ENCODE measurements at regions not wholly inside any gene's neighbourhood (a gene's known extent, or its start where the extent isn't known, plus 50 kb on each side); places are given as distances from the start of the nearest gene placed in this dataset.

DNA sequence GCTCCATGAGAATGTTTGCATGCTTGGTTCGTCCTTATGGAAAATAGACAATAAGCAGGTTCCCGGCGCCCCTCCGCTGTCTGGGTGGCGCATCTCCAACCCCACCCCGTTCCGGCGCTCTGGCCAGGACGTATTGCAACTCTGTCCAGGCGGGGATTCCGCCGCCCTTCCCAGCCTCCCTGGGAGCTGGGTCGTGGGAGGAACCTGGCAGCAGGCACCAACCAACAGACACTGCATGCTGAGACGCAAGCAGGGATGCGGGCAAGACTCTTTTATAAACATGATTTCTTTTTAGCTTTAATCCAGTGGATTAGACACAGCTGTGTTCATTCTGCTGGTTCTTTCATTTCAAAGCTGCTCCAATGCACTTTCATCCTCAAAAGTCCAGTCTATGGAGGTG, 240.2 kb downstream of the SH3BP4 start:
- H3K9me3 Mint-ChIP-seq = peaks cover 0 to 3% (median 0%) of the 10 kb centered on the region in 9 donors
- no peak overlapping the region for H3K27ac Mint-ChIP-seq
- POLR2A ChIA-PET = no interaction called here
- ATAC-seq (no peak), DNase-seq (no peak)
- H3K27me3 Mint-ChIP-seq = peaks cover 5 to 28% (median 17%) of the 10 kb centered on the region in 5 donors
- H3K4me1 Mint-ChIP-seq = no peaks in the 10 kb centered on the region
- no peaks in the 10 kb centered on the region for H3K36me3 Mint-ChIP-seq
- H3K4me3 Mint-ChIP-seq = no peak overlapping the region

DNA sequence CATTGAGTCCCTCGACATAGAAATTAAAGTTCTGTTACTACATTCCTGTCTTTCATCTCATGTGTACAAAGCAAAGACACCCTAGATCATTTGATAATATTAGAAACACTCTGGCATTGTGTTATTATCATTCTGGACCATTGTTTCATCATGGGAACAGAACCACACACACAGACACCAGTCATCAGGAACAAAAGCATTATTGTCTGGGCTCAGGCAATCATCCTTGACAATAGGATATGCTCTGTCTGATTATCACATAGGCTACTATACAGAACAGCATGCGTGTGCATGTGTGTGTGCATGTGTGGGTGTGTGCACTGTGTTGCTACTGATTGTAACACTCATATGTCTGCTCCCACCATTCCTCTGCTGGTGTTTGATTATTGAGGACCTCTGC, 242.5 kb downstream of the SH3BP4 start:
- no peaks in the 10 kb centered on the region for H3K36me3 Mint-ChIP-seq
- no peaks in the 10 kb centered on the region for H3K4me1 Mint-ChIP-seq
- no peak for ATAC-seq
- H3K9me3 Mint-ChIP-seq = peaks cover 0 to 3% (median 0%) of the 10 kb centered on the region in 9 donors
- DNase-seq = no peak
- POLR2A ChIA-PET = no interaction called here
- peaks cover 13 to 37% (median 20%) of the 10 kb centered on the region in 5 donors for H3K27me3 Mint-ChIP-seq
- no peak overlapping the region for H3K4me3 Mint-ChIP-seq
- no peak overlapping the region for H3K27ac Mint-ChIP-seq

DNA sequence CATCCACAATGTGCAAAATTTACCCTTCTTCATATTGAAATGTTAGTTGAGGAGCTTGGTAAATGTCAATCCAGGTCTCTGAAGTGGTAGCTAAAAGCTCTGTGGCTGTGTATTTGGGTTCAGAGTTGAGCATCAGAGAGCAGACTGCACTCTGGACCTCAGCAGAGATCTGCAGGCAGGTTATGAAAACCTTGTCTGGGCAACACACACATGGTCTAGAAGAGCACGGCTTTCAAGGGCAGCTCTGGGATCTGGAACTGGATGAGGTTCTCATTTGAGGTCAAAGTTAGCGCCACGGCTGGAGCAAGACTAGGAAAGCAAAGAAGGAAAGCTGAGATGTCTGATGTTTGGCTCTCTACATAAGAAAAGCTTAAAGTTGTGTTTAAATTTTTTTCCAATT, 243.0 kb downstream of the SH3BP4 start:
- POLR2A ChIA-PET = no interaction called here
- ATAC-seq = no peak
- H3K9me3 Mint-ChIP-seq = peaks cover 0 to 3% (median 0%) of the 10 kb centered on the region in 9 donors
- no peak overlapping the region for H3K27ac Mint-ChIP-seq
- H3K27me3 Mint-ChIP-seq = peaks cover 13 to 37% (median 20%) of the 10 kb centered on the region in 5 donors
- H3K36me3 Mint-ChIP-seq = no peaks in the 10 kb centered on the region
- H3K4me1 Mint-ChIP-seq = no peaks in the 10 kb centered on the region
- DNase-seq = no peak
- no peak overlapping the region for H3K4me3 Mint-ChIP-seq

DNA sequence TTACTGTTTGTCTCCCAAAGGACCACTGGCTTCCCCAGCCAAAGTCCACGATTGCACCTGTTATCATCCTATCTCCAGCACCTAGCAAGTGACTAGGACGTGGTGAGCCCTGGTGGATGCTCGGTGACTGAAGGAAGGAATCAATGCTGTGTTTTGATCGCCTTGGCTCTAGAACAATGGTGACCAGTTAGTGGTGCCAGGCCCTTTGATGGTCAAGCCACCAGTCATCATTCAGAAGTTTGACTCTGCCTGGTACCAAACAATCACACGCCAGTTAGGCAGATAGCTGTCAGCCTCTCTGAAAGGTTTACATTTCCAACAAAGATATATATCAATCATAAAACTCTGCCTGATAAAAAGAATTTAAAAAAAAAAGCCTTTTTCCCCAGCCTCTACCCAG, 244.1 kb downstream of the SH3BP4 start:
- H3K4me3 Mint-ChIP-seq = no peak overlapping the region
- no peaks in the 10 kb centered on the region for H3K4me1 Mint-ChIP-seq
- POLR2A ChIA-PET = no interaction called here
- H3K36me3 Mint-ChIP-seq = no peaks in the 10 kb centered on the region
- no peak for DNase-seq
- H3K9me3 Mint-ChIP-seq = peaks cover 0 to 3% (median 0%) of the 10 kb centered on the region in 9 donors
- no peak for ATAC-seq
- peaks cover 13 to 37% (median 20%) of the 10 kb centered on the region in 5 donors for H3K27me3 Mint-ChIP-seq
- H3K27ac Mint-ChIP-seq = no peak overlapping the region

DNA sequence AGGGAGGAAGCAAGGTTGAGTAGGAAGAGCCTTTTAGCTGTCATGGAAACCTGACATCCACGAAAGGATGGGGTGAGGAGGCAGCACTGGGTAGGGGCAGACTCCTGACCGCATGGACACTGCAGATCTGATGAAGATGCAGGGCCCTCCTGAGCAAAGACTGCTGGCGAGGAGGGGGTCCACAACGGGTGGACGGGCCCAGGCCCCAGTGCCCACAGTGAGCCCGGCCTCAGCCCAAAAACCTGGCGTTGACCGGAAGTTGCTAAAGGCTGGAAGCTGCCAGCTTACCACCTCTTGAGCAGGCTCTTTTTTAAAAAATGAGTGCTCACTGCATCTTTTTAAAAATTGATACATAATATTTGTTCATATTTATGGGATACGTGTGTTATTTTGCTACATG, 247.3 kb downstream of the SH3BP4 start:
- POLR2A ChIA-PET = no interaction called here
- Mint-ChIP-seq H3K4me1 (no peaks in the 10 kb centered on the region), H3K27me3 (peaks cover 7 to 37% (median 14%) of the 10 kb centered on the region in 5 donors), H3K4me3 (no peak overlapping the region), H3K27ac (peak overlapping the region in 1 of 10 donors; percentile 53), H3K9me3 (peaks cover 0 to 3% (median 0%) of the 10 kb centered on the region in 9 donors), H3K36me3 (no peaks in the 10 kb centered on the region)
- DNase-seq (no peak), ATAC-seq (no peak)

DNA sequence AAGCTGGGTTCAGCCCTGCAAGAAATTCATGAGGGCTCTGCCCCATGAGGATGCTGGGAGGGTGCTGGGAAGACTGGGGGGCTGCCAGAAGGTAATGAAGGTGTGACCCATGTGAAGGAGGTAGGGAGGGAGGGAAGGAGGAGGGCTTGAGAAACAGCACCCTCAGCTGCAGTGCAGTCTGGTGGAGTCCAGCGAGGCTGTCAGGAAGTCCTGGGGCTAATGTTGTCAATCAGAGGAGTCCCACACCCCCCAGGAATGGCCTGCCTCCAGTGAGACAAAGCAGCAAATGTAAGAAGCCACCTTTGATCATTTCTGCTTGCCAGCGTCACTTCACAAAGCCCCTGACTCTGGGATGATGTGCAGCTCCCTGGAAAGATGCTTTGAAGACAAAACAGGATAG, 248.4 kb downstream of the SH3BP4 start:
- Mint-ChIP-seq H3K4me3 (no peak overlapping the region), H3K9me3 (peaks cover 0 to 3% (median 0%) of the 10 kb centered on the region in 9 donors), H3K36me3 (no peaks in the 10 kb centered on the region), H3K27ac (no peak overlapping the region), H3K4me1 (no peaks in the 10 kb centered on the region), H3K27me3 (peaks cover 5 to 41% (median 14%) of the 10 kb centered on the region in 5 donors)
- POLR2A ChIA-PET = no interaction called here
- ATAC-seq = no peak
- no peak for DNase-seq

DNA sequence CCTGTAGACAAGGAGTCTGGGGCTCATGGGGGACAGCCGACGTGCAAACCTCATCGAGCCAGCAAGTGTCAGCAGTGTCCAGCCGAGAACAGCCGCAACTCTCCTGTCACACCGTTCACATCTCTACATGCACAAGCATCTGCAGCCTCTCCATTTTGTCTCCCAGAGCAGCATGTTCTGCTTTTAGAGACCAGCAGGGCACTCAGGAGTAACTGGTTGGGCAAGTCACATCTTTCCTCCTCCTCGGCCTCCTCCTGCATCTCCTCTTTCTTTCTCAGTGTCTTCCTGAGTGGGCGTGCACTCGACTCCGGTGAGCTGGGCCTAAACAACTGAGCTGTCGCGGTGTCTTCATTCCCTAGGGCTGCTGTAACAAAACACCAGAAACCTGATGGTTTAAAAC, 249.9 kb downstream of the SH3BP4 start:
- DNase-seq (no peak), ATAC-seq (no peak)
- H3K27me3 Mint-ChIP-seq = peaks cover 0 to 45% (median 18%) of the 10 kb centered on the region in 5 donors
- no peaks in the 10 kb centered on the region for H3K4me1 Mint-ChIP-seq
- peaks cover 0 to 3% (median 0%) of the 10 kb centered on the region in 9 donors for H3K9me3 Mint-ChIP-seq
- no peak overlapping the region for H3K4me3 Mint-ChIP-seq
- no peak overlapping the region for H3K27ac Mint-ChIP-seq
- H3K36me3 Mint-ChIP-seq = no peaks in the 10 kb centered on the region
- POLR2A ChIA-PET = no interaction called here

DNA sequence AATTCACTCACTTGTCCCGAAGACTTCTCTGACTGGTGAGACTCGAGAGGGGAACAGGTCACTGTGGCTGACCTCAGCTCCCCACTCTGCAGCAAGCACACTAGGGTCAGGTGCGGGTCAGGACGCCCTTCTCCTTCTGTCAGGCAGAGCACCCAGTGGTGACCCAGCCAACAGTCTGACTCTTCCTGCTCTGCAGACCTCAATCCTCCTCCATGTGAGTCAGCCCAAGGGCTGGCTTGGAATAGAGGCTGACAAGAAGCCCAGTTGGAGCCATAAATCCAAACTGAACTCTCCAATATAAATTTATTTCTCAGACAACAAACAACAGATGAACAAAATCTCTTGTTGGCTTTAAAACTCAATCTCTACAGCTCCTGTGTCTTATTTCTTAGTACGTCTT, 253.1 kb downstream of the SH3BP4 start:
- Mint-ChIP-seq H3K27ac (no peak overlapping the region), H3K9me3 (peaks cover 0 to 4% (median under 1%) of the 10 kb centered on the region in 9 donors), H3K4me3 (no peak overlapping the region), H3K36me3 (no peaks in the 10 kb centered on the region), H3K27me3 (peaks cover 3 to 61% (median 15%) of the 10 kb centered on the region in 5 donors), H3K4me1 (no peaks in the 10 kb centered on the region)
- ATAC-seq = no peak
- POLR2A ChIA-PET = no interaction called here
- DNase-seq = no peak

DNA sequence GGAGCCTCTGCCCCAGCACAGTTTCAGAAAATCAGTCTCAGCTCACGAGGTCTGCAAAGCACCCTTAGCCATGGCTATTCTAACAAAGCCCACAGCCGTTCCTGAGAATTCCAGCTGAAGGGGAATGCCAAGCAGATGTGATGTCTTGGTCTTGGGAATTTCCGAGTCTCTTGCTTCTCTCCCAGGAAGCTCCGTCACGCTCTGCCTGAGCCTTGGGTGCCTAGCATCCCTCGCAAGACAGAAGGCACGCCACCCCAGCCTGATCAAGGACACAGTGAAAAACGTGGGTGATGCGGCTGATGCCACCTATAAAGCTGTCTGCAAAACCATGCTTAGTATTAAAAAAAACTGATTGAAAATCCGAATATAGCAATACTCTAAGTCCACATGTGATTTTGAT, 254.6 kb downstream of the SH3BP4 start:
- Mint-ChIP-seq H3K4me3 (no peak overlapping the region), H3K27me3 (peaks cover 3 to 59% (median 15%) of the 10 kb centered on the region in 5 donors), H3K4me1 (no peaks in the 10 kb centered on the region), H3K27ac (no peak overlapping the region), H3K36me3 (no peaks in the 10 kb centered on the region), H3K9me3 (peaks cover 0 to 9% (median 3%) of the 10 kb centered on the region in 9 donors)
- ATAC-seq = no peak
- no peak for DNase-seq
- POLR2A ChIA-PET = no interaction called here

DNA sequence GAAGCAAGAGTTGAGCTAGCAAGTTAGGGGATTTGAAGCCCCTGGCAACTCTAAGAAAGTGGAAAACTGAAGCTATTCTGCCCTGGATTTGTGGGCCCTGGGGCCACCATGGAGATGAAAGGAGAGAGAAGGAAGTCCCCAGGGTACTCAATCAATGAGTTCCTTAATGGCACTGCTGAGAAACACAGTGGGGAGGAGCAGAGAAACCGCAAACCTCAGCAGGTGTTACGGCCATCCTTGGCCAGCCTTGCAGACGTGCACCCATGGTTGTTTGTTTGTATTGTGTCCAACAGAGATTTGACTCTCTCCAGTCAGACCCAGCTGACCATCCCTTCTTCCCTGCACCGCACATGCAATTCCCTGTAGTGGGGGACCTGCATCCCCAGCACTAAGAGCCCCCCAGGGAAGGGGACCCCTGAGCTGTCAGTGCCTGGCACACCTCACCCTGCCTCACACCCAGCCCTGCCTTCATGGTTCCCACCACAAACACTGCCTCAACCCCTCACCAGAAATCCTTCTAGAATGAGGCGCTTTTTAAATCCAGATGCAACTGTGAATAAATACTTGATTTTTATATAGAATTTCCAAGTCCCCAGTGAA, 255.3 kb downstream of the SH3BP4 start:
- Mint-ChIP-seq H3K9me3 (peaks cover 0 to 9% (median 3%) of the 10 kb centered on the region in 9 donors), H3K27ac (no peak overlapping the region), H3K27me3 (peaks cover 3 to 52% (median 15%) of the 10 kb centered on the region in 5 donors), H3K36me3 (no peaks in the 10 kb centered on the region), H3K4me1 (no peaks in the 10 kb centered on the region), H3K4me3 (no peak overlapping the region)
- POLR2A ChIA-PET = no interaction called here
- ATAC-seq (no peak), DNase-seq (no peak)

DNA sequence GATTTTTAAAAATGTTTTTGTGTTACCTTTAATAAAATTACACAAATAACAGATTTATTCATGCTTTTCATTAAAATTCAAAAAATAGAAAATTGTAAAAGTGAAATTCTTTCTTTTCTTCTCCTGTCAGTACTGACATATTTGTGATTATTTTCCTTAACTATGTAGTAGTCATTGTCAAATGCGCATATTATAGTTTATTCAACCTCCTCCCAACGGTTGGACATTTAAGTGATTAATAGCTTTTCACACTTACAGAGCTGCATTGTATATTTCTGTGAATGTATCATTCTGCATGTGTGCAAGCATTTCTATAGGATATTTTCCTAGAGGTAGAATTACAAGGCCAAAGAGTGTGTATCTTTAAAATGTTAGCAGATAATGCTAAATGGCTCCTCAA, 259.2 kb downstream of the SH3BP4 start:
- peaks cover 6 to 46% (median 24%) of the 10 kb centered on the region in 5 donors for H3K27me3 Mint-ChIP-seq
- H3K27ac Mint-ChIP-seq = no peak overlapping the region
- peaks cover 0 to 3% (median 0%) of the 10 kb centered on the region in 4 donors for H3K4me1 Mint-ChIP-seq
- H3K36me3 Mint-ChIP-seq = no peaks in the 10 kb centered on the region
- POLR2A ChIA-PET = no interaction called here
- peaks cover 0 to 9% (median 2%) of the 10 kb centered on the region in 9 donors for H3K9me3 Mint-ChIP-seq
- ATAC-seq (no peak), DNase-seq (no peak)
- H3K4me3 Mint-ChIP-seq = no peak overlapping the region

DNA sequence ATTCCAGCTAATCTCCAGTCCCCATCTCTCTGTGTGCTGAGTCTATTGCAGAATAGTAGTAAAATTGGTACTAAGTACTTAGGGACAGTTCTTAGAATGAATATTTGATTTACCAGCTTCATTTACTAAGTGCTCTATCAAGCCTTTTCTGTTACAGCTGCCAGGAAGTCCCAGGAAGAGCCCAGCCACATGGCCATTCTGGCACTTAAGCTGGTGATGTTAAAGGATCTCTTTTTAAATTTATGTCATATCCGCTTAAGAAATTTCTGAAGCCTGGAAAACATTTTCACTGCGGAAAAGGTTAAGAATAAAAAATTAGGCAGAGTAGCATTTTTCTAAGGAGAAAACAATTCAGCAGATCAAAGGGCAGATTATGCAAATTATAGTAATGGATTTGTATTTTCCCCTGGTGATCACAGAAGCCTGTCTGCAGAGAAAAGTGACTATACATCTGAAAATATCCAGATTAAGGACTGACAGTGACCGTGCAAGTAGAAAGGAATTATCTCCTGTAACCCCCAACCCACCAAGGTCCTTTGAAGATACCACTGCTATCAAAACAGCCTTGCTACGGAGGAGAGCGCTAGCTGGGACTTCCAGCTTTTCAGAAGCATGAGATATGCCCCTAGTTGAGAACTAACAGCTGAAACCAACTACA, 260.8 kb downstream of the SH3BP4 start:
- POLR2A ChIA-PET = no interaction called here
- no peak for DNase-seq
- no peak overlapping the region for H3K27ac Mint-ChIP-seq
- H3K4me1 Mint-ChIP-seq = peaks cover 0 to 3% (median 0%) of the 10 kb centered on the region in 4 donors
- no peak overlapping the region for H3K4me3 Mint-ChIP-seq
- no peaks in the 10 kb centered on the region for H3K36me3 Mint-ChIP-seq
- H3K9me3 Mint-ChIP-seq = peaks cover 0 to 9% (median 2%) of the 10 kb centered on the region in 9 donors
- H3K27me3 Mint-ChIP-seq = peaks cover 10 to 43% (median 24%) of the 10 kb centered on the region in 5 donors
- no peak for ATAC-seq

DNA sequence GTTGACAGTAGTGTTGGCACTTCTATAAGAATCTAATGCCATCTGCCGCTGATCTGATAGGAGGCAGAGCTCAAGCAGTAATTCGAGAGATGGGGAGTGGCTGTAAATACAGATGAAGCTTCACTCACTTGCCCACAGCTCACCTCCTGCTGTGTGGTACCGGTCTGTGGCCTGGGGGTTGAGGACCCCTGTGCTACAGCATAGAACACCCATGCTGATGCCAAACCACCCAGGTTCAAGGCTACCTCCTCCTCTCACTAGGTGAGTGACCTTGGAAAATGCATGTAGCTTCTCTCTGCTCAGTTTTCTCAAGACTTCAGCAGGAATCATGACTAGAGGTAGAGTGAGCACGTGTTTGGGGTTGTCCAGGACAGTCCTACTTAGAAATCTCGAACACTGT, 263.4 kb downstream of the SH3BP4 start:
- H3K4me1 Mint-ChIP-seq = peaks cover 0 to 3% (median 0%) of the 10 kb centered on the region in 4 donors
- POLR2A ChIA-PET = no interaction called here
- no peak for DNase-seq
- no peak overlapping the region for H3K27ac Mint-ChIP-seq
- peaks cover 0 to 4% (median 0%) of the 10 kb centered on the region in 9 donors for H3K9me3 Mint-ChIP-seq
- no peak for ATAC-seq
- no peaks in the 10 kb centered on the region for H3K36me3 Mint-ChIP-seq
- peaks cover 7 to 53% (median 30%) of the 10 kb centered on the region in 5 donors for H3K27me3 Mint-ChIP-seq
- H3K4me3 Mint-ChIP-seq = no peak overlapping the region

Data from naive thymus-derived CD8-positive, alpha-beta T cell (primary cell).